HepG2 (cell line): ENCODE measurements at regions not wholly inside any gene's neighbourhood (a gene's known extent, or its start where the extent isn't known, plus 50 kb on each side); places are given as distances from the start of the nearest gene placed in this dataset.

ENCODE experiments used
- CHD4 ChIP-seq: fragments of 200-600 bp; sonication (generic); IDR thresholded peaks from 2 replicates; pipeline ENCODE4 v1.7.0; 2017; ENCODE audit warnings: mild to moderate bottlenecking, low read length, borderline replicate concordance
- HNRNPUL1 ChIP-seq: fragments of 200-400 bp; formaldehyde crosslinking; IDR thresholded peaks from 2 replicates; pipeline ENCODE4 v1.6.1; 2017; ENCODE audit warnings: low read depth, mild to moderate bottlenecking, low read length, moderate library complexity
- KLF15 ChIP-seq: sonication (generic); formaldehyde crosslinking; IDR thresholded peaks from 2 replicates; pipeline ENCODE4 v1.8.1; 2023; ENCODE audit warnings: borderline replicate concordance, mild to moderate bottlenecking, inconsistent platforms, missing genetic modification reagents, mixed read lengths
- NBN ChIP-seq: fragments of 450-650 bp; conservative IDR thresholded peaks from 2 replicates; pipeline ENCODE4 v1.6.1; 2017
- PHB2 ChIP-seq: fragments of 450-650 bp; IDR thresholded peaks from 2 replicates; pipeline ENCODE4 v1.6.1; 2018; ENCODE audit not compliant: partially characterized antibody
- RARG ChIP-seq: sonication (generic); formaldehyde crosslinking; IDR thresholded peaks from 2 replicates; pipeline ENCODE4 v1.4.0; 2020; ENCODE audit warnings: low read depth, mild to moderate bottlenecking, missing genetic modification reagents
- SMAD1 ChIP-seq: sonication (generic); formaldehyde crosslinking; IDR thresholded peaks from 2 replicates; pipeline ENCODE4 v1.4.0; 2020; ENCODE audit warnings: missing genetic modification reagents, low read depth, mild to moderate bottlenecking, borderline replicate concordance
- SP4 ChIP-seq: sonication (generic); formaldehyde crosslinking; IDR thresholded peaks from 2 replicates; pipeline ENCODE4 v1.8.1; 2023; ENCODE audit warnings: mild to moderate bottlenecking, missing genetic modification reagents
- SP5 ChIP-seq: IDR thresholded peaks from 2 replicates; pipeline ENCODE4 v1.6.1; 2016; ENCODE audit warnings: low read depth, borderline replicate concordance
- ZMYM4 ChIP-seq: sonication (generic); formaldehyde crosslinking; IDR thresholded peaks from 2 replicates; pipeline ENCODE4 v1.8.1; 2023; ENCODE audit warnings: mild to moderate bottlenecking, missing genetic modification reagents
- TF ChIP-seq, protein P1 (sequence below): IDR thresholded peaks from 2 replicates; pipeline ENCODE4 v1.6.1; 2016; ENCODE audit warnings: low read depth
- TF ChIP-seq, protein P2 (sequence below): sonication (generic); formaldehyde crosslinking; IDR thresholded peaks from 2 replicates; pipeline ENCODE4 v1.9.0; 2021; ENCODE audit warnings: missing genetic modification reagents, mild to moderate bottlenecking, borderline replicate concordance
- TF ChIP-seq, protein P3 (sequence below): sonication (generic); formaldehyde crosslinking; IDR thresholded peaks from 2 replicates; pipeline ENCODE4 v1.5.0; 2020; ENCODE audit warnings: mild to moderate bottlenecking, missing genetic modification reagents
- TF ChIP-seq, protein P4 (sequence below), 2 experiments: sonication (generic) in 1 of 2; formaldehyde crosslinking in 1 of 2; IDR thresholded peaks; 2 replicates each; pipeline versions ENCODE4 v1.5.1 to v1.6.1; 2011 to 2020; ENCODE audit warnings: borderline replicate concordance in 1 of 2, low read depth in 1 of 2, low read length in 1 of 2, mild to moderate bottlenecking in 1 of 2, missing genetic modification reagents in 1 of 2, moderate library complexity in 1 of 2
- TF ChIP-seq, protein P5 (sequence below): sonication (generic); formaldehyde crosslinking; IDR thresholded peaks from 2 replicates; pipeline ENCODE4 v1.9.0; 2021; ENCODE audit warnings: missing genetic modification reagents, borderline replicate concordance

DNA sequence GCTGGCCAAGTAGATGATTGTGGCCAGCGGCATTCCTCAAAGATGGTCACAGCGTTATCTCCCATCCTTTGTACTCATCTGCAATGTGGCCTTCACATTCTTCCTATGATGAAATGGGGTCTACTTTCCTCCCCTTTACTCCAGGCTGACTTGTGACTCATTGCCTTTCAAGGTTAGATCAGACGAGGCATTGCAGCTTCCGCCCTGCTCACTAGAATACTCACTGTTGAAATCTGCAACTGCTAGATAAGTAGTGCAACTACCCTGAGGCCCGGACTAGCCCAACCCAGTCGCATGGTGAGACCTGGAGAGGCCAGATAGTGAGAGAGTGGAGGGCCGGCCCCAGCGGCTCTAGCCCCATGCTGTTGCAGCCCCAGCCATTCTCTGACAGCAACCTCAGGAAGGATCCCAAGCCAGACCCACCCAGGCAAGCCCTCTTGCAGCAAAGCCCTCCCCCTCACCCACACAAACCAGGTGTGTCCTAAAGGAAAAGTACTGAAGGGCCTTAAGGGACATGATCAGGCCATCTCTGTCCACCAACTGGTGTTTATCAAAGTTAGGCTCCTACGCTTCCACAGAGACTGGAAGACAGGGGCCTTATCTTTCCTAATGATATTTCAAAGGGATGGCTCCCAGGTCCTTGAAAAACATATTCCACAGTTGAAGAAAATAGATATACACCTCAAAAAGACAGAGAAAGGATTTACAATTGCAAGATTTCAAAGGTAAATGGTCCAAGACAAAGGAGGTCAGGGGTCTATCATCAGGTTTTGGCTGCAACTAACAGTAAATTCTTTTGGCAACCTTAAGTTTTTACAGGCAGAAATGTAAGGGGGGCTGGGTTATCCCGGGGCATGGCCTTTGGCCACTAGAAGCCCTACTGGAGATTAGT lies 107.2 kb upstream of the TRIM24 start (continued):
- no peak; the same call in 1 of the 2 replicates for TF ChIP-seq CHD4
- TF ChIP-seq ZMYM4 (CRISPR knock-in tag) = peak; percentile 97
- TF ChIP-seq SP4 (CRISPR knock-in tag) = no peak
- TF ChIP-seq, protein P1, sequence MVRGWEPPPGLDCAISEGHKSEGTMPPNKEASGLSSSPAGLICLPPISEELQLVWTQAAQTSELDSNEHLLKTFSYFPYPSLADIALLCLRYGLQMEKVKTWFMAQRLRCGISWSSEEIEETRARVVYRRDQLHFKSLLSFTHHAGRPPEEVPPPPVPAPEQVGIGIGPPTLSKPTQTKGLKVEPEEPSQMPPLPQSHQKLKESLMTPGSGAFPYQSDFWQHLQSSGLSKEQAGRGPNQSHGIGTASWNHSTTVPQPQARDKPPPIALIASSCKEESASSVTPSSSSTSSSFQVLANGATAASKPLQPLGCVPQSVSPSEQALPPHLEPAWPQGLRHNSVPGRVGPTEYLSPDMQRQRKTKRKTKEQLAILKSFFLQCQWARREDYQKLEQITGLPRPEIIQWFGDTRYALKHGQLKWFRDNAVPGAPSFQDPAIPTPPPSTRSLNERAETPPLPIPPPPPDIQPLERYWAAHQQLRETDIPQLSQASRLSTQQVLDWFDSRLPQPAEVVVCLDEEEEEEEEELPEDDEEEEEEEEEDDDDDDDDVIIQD (CRISPR knock-in tag) = peak; percentile 97
- TF ChIP-seq SMAD1 (CRISPR knock-in tag) = no peak
- TF ChIP-seq RARG = no peak; the same call in 1 of the 2 replicates
- TF ChIP-seq, protein P2, sequence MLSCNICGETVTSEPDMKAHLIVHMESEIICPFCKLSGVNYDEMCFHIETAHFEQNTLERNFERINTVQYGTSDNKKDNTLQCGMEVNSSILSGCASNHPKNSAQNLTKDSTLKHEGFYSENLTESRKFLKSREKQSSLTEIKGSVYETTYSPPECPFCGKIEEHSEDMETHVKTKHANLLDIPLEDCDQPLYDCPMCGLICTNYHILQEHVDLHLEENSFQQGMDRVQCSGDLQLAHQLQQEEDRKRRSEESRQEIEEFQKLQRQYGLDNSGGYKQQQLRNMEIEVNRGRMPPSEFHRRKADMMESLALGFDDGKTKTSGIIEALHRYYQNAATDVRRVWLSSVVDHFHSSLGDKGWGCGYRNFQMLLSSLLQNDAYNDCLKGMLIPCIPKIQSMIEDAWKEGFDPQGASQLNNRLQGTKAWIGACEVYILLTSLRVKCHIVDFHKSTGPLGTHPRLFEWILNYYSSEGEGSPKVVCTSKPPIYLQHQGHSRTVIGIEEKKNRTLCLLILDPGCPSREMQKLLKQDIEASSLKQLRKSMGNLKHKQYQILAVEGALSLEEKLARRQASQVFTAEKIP = no peak
- TF ChIP-seq HNRNPUL1 = no peak
- TF ChIP-seq KLF15 (CRISPR knock-in tag) = no peak
- TF ChIP-seq SP5 (CRISPR knock-in tag) = peak; percentile 85
- no peak for TF ChIP-seq NBN
- TF ChIP-seq PHB2 = no peak
- TF ChIP-seq, protein P3, sequence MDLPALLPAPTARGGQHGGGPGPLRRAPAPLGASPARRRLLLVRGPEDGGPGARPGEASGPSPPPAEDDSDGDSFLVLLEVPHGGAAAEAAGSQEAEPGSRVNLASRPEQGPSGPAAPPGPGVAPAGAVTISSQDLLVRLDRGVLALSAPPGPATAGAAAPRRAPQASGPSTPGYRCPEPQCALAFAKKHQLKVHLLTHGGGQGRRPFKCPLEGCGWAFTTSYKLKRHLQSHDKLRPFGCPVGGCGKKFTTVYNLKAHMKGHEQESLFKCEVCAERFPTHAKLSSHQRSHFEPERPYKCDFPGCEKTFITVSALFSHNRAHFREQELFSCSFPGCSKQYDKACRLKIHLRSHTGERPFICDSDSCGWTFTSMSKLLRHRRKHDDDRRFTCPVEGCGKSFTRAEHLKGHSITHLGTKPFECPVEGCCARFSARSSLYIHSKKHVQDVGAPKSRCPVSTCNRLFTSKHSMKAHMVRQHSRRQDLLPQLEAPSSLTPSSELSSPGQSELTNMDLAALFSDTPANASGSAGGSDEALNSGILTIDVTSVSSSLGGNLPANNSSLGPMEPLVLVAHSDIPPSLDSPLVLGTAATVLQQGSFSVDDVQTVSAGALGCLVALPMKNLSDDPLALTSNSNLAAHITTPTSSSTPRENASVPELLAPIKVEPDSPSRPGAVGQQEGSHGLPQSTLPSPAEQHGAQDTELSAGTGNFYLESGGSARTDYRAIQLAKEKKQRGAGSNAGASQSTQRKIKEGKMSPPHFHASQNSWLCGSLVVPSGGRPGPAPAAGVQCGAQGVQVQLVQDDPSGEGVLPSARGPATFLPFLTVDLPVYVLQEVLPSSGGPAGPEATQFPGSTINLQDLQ (CRISPR knock-in tag) = peak; percentile 36; the same call in 1 of the 2 replicates
- TF ChIP-seq, protein P4, sequence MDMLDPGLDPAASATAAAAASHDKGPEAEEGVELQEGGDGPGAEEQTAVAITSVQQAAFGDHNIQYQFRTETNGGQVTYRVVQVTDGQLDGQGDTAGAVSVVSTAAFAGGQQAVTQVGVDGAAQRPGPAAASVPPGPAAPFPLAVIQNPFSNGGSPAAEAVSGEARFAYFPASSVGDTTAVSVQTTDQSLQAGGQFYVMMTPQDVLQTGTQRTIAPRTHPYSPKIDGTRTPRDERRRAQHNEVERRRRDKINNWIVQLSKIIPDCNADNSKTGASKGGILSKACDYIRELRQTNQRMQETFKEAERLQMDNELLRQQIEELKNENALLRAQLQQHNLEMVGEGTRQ (IDR thresholded peaks at IDR 0.05; ENCODE audit: low read depth, low read length) = no peak
- TF ChIP-seq, protein P4 (CRISPR knock-in tag; IDR thresholded peaks at IDR 0.05; ENCODE audit: borderline replicate concordance) = no peak
- TF ChIP-seq, protein P5, sequence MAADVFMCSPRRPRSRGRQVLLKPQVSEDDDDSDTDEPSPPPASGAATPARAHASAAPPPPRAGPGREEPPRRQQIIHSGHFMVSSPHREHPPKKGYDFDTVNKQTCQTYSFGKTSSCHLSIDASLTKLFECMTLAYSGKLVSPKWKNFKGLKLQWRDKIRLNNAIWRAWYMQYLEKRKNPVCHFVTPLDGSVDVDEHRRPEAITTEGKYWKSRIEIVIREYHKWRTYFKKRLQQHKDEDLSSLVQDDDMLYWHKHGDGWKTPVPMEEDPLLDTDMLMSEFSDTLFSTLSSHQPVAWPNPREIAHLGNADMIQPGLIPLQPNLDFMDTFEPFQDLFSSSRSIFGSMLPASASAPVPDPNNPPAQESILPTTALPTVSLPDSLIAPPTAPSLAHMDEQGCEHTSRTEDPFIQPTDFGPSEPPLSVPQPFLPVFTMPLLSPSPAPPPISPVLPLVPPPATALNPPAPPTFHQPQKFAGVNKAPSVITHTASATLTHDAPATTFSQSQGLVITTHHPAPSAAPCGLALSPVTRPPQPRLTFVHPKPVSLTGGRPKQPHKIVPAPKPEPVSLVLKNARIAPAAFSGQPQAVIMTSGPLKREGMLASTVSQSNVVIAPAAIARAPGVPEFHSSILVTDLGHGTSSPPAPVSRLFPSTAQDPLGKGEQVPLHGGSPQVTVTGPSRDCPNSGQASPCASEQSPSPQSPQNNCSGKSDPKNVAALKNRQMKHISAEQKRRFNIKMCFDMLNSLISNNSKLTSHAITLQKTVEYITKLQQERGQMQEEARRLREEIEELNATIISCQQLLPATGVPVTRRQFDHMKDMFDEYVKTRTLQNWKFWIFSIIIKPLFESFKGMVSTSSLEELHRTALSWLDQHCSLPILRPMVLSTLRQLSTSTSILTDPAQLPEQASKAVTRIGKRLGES (CRISPR knock-in tag) = no peak
